Neural progenitor cell (in vitro differentiated cells): ENCODE measurements at regions not wholly inside any gene's neighbourhood (a gene's known extent, or its start where the extent isn't known, plus 50 kb on each side); places are given as distances from the start of the nearest gene placed in this dataset.
A peak's percentile ranks its signal among the peaks of the same experiment; 100 is the strongest.

ENCODE experiments used
- DNase-seq: peaks from one replicate; pipeline ENCODE4 v3.0.0-alpha.2; 2016; ENCODE audit warnings: low spot score
- H2AFZ ChIP-seq: fragments of 200-600 bp; sonication (generic); replicated peaks from 2 replicates; pipeline ENCODE4 v1.6.1; 2016; ENCODE audit warnings: antibody characterized with exemption
- H3F3A ChIP-seq: fragments of 200-600 bp; sonication (generic); 2 replicates; pipeline ENCODE4 v1.6.1; 2016; ENCODE audit warnings: antibody characterized with exemption, low read depth
- H3K27ac ChIP-seq: fragments of 200-600 bp; sonication (generic); 2 replicates; pipeline ENCODE4 v1.5.1; 2016; ENCODE audit warnings: mild to moderate bottlenecking
- H3K27me3 ChIP-seq: fragments of 200-600 bp; sonication (generic); 2 replicates; pipeline ENCODE4 v1.6.1; 2016; ENCODE audit warnings: mild to moderate bottlenecking, moderate library complexity
- H3K36me3 ChIP-seq: fragments of 200-600 bp; sonication (generic); 2 replicates; pipeline ENCODE4 v1.5.1; 2016
- H3K4me1 ChIP-seq: fragments of 200-600 bp; sonication (generic); 2 replicates; pipeline ENCODE4 v1.6.1; 2016; ENCODE audit warnings: mixed run types
- H3K4me2 ChIP-seq: fragments of 200-600 bp; sonication (generic); 2 replicates; pipeline ENCODE4 v1.6.1; 2016
- H3K4me3 ChIP-seq: fragments of 200-600 bp; sonication (generic); 2 replicates; pipeline ENCODE4 v1.5.1; 2016
- H3K79me2 ChIP-seq: fragments of 200-600 bp; sonication (generic); 2 replicates; pipeline ENCODE4 v1.6.1; 2016; ENCODE audit warnings: low read depth
- H3K9ac ChIP-seq: fragments of 200-600 bp; sonication (generic); 2 replicates; pipeline ENCODE4 v1.6.1; 2016
- H3K9me3 ChIP-seq: fragments of 200-600 bp; sonication (generic); 2 replicates; pipeline ENCODE4 v1.5.1; 2016; ENCODE audit warnings: low read depth
- H4K20me1 ChIP-seq: fragments of 200-600 bp; sonication (generic); 2 replicates; pipeline ENCODE4 v1.6.1; 2016; ENCODE audit warnings: low read depth
- H3K27ac Mint-ChIP-seq: 3 replicates; pipeline ENCODE4 v1.8.0; 2021; ENCODE audit warnings: mixed read lengths
- H3K27me3 Mint-ChIP-seq: 2 replicates; pipeline ENCODE4 v1.8.0; 2022; ENCODE audit warnings: low read depth, mild to moderate bottlenecking, inconsistent platforms, moderate library complexity, mixed read lengths; ENCODE audit not compliant: insufficient read depth
- H3K36me3 Mint-ChIP-seq: 3 replicates; pipeline ENCODE4 v1.8.0; 2021; ENCODE audit warnings: mixed read lengths
- H3K4me1 Mint-ChIP-seq: 3 replicates; pipeline ENCODE4 v1.8.0; 2021; ENCODE audit warnings: mixed read lengths
- H3K4me3 Mint-ChIP-seq: 3 replicates; pipeline ENCODE4 v1.8.0; 2021; ENCODE audit warnings: mild to moderate bottlenecking, moderate library complexity, mixed read lengths
- H3K9me3 Mint-ChIP-seq: 3 replicates; pipeline ENCODE4 v1.8.0; 2020; ENCODE audit warnings: mixed read lengths
- CTCF ChIP-seq: fragments of 200-600 bp; sonication (generic); IDR thresholded peaks from 2 replicates; pipeline ENCODE4 v1.5.1; 2017; ENCODE audit warnings: antibody characterized with exemption, mild to moderate bottlenecking
- EZH2 ChIP-seq: fragments of 200-600 bp; sonication (generic); IDR thresholded peaks from 2 replicates; pipeline ENCODE4 v1.6.1; 2017; ENCODE audit warnings: antibody characterized with exemption, mild to moderate bottlenecking, moderate library complexity
- EZH2phosphoT487 ChIP-seq: fragments of 200-600 bp; sonication (generic); IDR thresholded peaks from 2 replicates; pipeline ENCODE4 v1.6.1; 2017; ENCODE audit warnings: antibody characterized with exemption

GRCh38 chr9:108800632-108801099 lies 55.1 kb downstream of the ACTL7B start:
- TF ChIP-seq EZH2phosphoT487 (no peak), CTCF (no peak)
- no peaks in the 10 kb centered on the region for H3K79me2 ChIP-seq
- no peak overlapping the region for H3K4me2 ChIP-seq
- peaks cover 3% of the 10 kb centered on the region for H3K4me1 ChIP-seq
- no peak overlapping the region for H3K27ac ChIP-seq
- no peaks in the 10 kb centered on the region for H3K9me3 ChIP-seq
- H3K9me3 Mint-ChIP-seq = no peaks in the 10 kb centered on the region
- H3K36me3 ChIP-seq = no peaks in the 10 kb centered on the region
- H3K4me1 Mint-ChIP-seq = no peaks in the 10 kb centered on the region
- no peak overlapping the region for H3K9ac ChIP-seq
- no peak for DNase-seq
- H3K27me3 Mint-ChIP-seq = peaks cover 2% of the 10 kb centered on the region
- H4K20me1 ChIP-seq = no peaks in the 10 kb centered on the region
- no peak overlapping the region for H3K27ac Mint-ChIP-seq
- no peaks in the 10 kb centered on the region for H3K27me3 ChIP-seq
- H3K4me3 Mint-ChIP-seq = no peak overlapping the region
- H3K36me3 Mint-ChIP-seq = no peaks in the 10 kb centered on the region
- peak overlapping the region; percentile 34 for H2AFZ ChIP-seq
- no peaks in the 10 kb centered on the region for H3F3A ChIP-seq
- H3K4me3 ChIP-seq = no peak overlapping the region

- Mint-ChIP-seq H3K27ac (no peak overlapping the region), H3K9me3 (peaks cover 29% of the 10 kb centered on the region), H3K27me3 (no peaks in the 10 kb centered on the region), H3K36me3 (no peaks in the 10 kb centered on the region), H3K4me3 (no peak overlapping the region), H3K4me1 (no peaks in the 10 kb centered on the region)
- H2AFZ ChIP-seq = no peak overlapping the region
- H3K9ac ChIP-seq = no peak overlapping the region
- no peaks in the 10 kb centered on the region for H3K9me3 ChIP-seq
- H4K20me1 ChIP-seq = no peaks in the 10 kb centered on the region
- H3K36me3 ChIP-seq = no peaks in the 10 kb centered on the region
- H3K4me1 ChIP-seq = peaks cover 3% of the 10 kb centered on the region
- H3K79me2 ChIP-seq = no peaks in the 10 kb centered on the region
- no peak overlapping the region for H3K4me3 ChIP-seq
- H3K27me3 ChIP-seq = no peaks in the 10 kb centered on the region
- H3K27ac ChIP-seq = no peak overlapping the region
- DNase-seq = no peak
- H3F3A ChIP-seq = no peaks in the 10 kb centered on the region
- TF ChIP-seq EZH2 (no peak), EZH2phosphoT487 (no peak), CTCF (no peak)
- H3K4me2 ChIP-seq = no peak overlapping the region
These were observed 62.2 kb downstream of the ACTL7B start for GRCh38 chr9:108793573-108793972.

GRCh38 chr9:108789742-108790141 lies 66.0 kb downstream of the ACTL7B start:
- no peak overlapping the region for H3K27ac Mint-ChIP-seq
- no peaks in the 10 kb centered on the region for H3K79me2 ChIP-seq
- H3K4me1 ChIP-seq = peaks cover 24% of the 10 kb centered on the region
- no peak overlapping the region for H3K4me3 ChIP-seq
- no peaks in the 10 kb centered on the region for H3K27me3 ChIP-seq
- H3K36me3 ChIP-seq = no peaks in the 10 kb centered on the region
- no peaks in the 10 kb centered on the region for H4K20me1 ChIP-seq
- peaks cover 21% of the 10 kb centered on the region for H3K4me1 Mint-ChIP-seq
- peaks cover 5% of the 10 kb centered on the region for H3K27me3 Mint-ChIP-seq
- H2AFZ ChIP-seq = no peak overlapping the region
- no peak for DNase-seq
- H3K4me3 Mint-ChIP-seq = no peak overlapping the region
- no peak overlapping the region for H3K9ac ChIP-seq
- H3K4me2 ChIP-seq = no peak overlapping the region
- H3K27ac ChIP-seq = no peak overlapping the region
- H3K9me3 Mint-ChIP-seq = peaks cover 29% of the 10 kb centered on the region
- H3K9me3 ChIP-seq = no peaks in the 10 kb centered on the region
- no peaks in the 10 kb centered on the region for H3K36me3 Mint-ChIP-seq
- no peak for TF ChIP-seq EZH2
- TF ChIP-seq EZH2phosphoT487 = no peak
- TF ChIP-seq CTCF = no peak
- H3F3A ChIP-seq = peaks cover 28% of the 10 kb centered on the region
